T-helper 2 cell treated with Interferon-gamma antibody and Interleukin-4, amounts not matched to agents 100 ng/mL and 5 ng/mL, for 36 hours (primary cell): ENCODE measurements at regions not wholly inside any gene's neighbourhood (a gene's known extent, or its start where the extent isn't known, plus 50 kb on each side); places are given as distances from the start of the nearest gene placed in this dataset.

Source experiments
- intact Hi-C: fragments of 100-400 bp; cut with micrococcal nuclease; formaldehyde crosslinking; loops from one replicate; pipeline ENCODE4 v1.15.1; 2023

DNA sequence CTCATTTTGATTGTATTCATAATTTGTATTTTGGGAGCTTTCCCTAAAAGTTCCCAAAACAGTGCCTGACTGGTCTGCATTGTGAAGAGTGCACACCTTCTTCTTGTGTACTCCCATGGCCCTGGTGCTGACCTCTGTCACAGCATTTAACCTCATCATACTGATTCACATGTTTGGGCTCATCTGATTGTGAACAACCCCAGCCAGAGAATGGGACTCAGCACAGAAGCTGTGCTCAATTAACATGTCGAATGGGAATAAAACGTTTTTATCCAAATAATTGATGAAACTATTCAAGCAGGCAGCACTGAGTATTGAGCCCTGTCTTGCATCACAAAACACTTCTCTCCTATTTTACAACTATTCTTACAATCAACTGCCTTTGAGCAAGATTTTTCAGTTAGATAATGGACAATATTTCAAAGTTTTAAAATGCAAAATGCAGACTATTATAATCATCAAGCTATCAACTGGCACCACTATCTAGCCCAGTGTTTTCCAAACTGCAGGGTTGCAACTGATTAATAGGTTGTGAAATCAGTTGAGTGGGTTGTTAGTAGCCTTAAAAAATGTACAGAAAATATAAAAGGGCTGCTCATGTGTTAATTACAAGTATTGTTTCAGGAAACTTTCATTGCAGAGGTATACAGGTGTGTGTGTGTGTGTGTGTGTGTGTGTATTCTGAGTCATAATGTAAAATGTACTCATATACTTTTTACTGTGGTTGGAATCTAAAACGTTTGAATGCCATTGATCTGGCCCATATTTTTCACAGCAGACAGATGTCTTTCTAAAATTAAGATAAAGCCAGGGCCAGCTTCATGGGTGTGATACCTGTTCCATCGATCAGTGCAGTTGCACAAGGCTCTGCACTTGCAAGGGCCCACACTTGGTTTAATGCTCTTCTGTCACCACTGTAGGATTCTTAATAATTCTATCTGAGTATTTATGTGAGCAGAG lies 190.5 kb downstream of the PIK3R1 start:
- intact Hi-C loops, result loop anchor here (2.0 kb wide), 1 partner anchor 25 kb away; no protein-coding TSS in a partner anchor

DNA sequence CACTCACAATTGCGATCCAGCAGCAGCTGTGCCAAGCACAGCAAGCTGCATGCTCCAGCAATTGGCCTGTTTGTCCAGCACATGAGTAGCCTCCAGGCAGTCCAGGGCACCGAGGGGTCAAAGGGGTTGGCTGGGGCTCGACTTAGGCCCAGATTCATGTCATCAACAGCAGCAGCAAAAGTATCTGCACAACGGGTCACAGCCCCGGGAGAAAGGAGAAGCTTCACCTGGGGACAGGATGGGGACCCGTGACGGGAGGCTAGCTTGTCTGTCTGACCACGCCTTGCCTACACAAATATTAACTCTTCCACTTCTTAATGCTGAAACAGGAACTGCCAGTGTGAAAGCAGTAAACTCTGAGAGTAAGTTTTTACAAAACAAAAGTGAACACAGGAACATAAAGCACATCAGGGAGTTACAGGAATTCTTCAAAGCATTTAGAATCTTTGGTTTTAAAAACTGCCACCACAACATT lies 191.2 kb downstream of the PIK3R1 start:
- intact Hi-C loops, result loop anchor here (1.0 to 2.0 kb wide), 3 partner anchors 18 to 27 kb away; no protein-coding TSS in a partner anchor

DNA sequence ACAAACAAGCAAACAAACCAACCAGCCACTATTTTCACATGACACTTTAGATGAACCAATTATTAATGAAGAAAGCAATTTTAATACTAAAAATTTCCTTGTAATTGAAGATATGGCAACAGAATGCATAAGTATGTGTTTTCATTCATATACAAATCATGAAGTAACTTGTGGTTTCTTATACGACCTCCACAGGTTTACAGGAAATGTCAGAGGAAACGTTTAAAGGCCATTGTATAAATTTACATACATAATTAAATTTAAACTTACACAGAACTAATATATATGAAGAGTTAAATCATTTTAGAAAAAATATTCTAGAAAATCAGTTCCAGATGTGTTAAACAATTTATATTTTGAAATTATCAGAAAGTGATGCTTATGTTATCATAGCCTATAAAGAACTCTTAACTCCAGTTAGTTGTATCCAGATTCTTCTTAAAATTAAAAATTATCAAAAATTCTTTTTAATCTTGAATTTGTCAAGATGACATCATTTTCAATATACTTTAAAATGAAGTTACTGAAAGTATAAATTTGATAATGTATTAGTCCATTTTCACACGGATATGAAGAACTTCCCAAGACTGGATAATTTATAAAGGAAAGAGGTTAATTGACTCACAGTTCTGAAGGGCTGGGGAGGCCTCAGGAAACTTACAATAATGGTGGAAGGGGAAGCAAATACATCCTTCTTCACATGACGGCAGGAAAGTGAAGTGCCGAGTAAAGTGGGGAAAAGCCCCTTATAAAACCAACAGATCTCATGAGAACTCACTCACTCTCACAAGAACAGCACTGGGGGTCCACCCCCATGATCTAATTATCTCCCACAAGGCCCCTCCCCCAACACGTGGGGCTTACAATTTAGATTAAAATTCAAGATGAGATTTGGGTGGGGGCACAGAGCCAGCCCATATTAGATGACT lies 192.0 kb downstream of the PIK3R1 start:
- intact Hi-C loops, result loop anchor here (1.0 to 2.0 kb wide), 3 partner anchors 18 to 27 kb away; no protein-coding TSS in a partner anchor

DNA sequence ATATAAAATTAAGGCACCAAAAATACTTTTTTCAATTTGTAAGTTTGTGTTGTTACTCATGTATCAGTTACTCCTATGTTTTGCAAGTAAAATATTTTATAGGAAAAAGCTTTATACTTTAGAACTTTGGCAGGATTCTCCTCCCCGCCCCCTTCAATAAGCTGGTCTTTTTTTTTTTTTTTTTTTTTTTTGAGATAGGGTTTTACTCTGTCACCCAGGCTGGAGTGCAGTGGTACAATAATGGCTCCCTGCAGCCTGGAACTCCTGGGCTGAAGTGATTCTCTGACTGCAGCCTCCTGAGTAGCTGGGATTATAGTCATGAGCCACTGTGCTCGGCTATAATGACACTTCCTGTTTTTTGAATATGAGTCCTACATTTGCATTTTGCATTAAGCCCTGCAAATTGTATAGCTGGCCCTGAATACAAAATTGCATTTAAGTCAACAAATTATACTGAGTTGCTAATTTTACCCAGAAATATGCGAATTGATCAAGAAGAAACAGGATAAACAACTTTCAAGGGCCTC lies 192.9 kb downstream of the PIK3R1 start:
- intact Hi-C loops, result no loop called here

DNA sequence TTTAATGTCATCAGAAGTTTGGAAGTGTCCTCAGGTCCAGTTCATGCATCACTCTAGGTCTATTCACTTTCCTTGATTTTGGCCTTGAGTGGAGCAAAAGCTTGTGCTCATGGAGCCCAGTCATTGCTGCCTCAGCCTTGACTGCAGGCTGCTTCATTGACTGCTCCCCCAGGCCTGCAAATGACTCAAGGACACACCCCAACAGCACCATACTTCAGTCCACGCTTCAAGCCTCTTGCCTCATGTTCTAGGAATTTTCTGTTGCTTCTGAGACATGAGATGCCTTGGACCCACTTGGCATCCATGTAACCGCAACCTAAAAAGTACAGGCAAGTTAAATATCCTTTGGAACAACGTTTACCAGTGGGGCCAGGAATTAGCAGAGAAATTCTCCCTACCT lies 193.7 kb downstream of the PIK3R1 start:
- intact Hi-C loops, result no loop called here

DNA sequence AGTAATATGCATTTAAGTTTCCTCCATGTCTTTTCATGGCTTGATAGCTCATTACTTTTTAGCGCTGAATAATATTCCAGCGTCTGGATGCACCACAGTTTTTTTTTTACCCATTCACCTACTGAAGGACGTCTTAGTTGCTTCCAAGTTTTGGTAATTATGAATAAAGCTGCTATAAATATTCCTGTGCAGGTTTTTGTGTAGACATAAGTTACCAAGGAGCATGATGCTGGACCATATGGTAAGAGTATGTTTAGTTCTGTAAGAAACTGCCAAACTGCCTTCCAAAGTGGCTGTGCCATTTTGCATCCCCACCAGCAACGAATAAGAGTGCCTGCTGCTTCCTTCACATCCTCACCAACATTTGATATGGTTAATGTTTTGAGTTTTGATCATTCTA lies 195.6 kb downstream of the PIK3R1 start:
- intact Hi-C loops, result no loop called here

DNA sequence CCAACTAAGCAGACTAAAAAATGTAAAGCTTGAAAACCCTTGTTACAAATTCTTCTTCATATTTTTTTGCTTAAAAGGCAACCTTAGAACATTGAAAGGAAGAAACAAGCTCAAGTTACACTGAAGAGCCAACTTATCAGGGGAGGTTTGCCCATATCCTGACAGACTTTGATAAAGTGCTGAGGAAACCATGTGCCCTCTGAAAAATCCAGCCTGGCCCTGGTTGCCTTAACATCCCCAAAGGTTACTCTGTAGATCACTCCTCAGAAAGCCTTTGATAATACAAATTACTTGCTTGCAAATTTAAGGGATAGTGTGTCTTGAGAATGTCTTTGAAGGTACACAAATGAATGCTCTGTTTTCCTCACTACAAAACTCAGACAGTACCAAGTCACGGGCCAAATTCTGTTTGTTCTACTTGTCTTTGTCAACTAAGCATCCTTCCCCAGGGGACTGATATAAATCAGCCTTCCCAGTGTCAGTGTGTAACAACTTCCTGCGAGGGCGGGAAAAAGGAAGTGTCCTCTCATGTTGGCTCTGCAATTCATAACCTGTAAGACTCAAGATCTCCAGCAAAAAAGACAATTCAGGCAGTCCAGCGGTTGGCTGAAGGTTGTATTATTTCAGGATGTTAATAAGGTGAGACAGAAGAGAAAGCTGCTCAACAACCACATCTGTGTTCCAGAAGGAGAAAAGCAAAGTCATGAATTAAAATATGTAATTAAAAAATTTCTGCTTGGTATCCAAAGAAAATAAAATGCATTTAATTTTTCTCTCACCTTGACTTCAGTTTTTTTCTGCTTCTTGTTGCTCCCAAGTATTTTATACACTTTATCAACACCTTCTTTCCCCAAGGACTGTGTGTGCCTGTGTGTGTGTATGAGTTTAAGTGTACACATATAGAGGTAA lies 199.9 kb downstream of the PIK3R1 start:
- intact Hi-C loops, result no loop called here

DNA sequence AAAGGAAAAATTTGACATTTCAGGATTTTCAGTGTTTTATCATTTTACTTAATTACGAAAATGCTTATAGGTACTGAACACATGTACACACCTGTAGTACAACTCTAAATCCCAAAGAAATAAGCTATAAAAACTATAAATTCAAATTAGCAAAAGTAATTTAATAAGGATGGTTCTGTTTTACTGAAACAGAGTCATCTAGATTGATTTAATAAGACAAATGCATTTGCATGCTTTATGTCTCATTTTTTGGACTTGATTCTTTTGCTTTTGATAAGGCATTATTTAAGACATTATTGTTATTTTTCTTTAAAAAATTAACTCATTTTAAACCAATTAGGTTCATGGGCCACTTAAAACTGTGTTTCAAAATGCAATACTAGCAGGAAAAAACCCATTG lies 201.2 kb downstream of the PIK3R1 start:
- intact Hi-C loops, result no loop called here

DNA sequence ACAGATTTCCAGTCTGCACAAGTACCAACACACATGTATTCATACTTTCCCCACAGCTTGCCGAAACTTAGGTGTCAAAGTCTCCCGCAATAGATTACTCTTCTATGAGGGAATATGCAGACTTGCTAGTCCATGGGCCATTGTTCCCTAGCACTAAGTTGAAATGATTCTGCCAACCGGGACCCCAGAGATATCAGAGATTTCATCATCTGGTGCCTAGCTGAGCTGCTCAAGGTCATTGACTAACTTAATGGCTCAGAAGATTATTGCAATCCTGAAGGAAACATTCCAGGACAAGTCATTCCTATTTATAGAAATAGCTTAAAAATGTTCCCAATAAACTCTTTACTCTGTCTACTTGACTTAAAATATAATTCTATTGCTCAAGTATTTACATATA lies 202.6 kb downstream of the PIK3R1 start:
- intact Hi-C loops, result no loop called here

DNA sequence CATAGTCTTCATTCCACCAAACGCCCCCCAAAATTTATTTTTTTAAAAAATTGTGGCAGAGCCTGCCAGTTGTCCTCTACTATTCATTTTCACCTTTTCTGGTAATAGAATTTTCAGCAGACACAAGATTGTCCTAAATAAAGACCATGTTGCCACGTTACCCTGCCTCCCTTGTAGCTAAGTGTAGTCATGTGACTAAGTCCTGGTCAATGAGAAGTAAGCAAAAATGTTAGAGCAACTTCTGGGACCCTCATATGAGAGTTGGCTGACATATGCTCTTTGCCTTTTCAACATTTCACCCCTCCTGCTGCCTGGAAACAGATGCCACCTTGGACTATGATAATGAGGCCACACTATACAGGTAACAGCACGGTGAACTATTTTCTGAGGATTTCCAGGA lies 203.1 kb downstream of the PIK3R1 start:
- intact Hi-C loops, result no loop called here

DNA sequence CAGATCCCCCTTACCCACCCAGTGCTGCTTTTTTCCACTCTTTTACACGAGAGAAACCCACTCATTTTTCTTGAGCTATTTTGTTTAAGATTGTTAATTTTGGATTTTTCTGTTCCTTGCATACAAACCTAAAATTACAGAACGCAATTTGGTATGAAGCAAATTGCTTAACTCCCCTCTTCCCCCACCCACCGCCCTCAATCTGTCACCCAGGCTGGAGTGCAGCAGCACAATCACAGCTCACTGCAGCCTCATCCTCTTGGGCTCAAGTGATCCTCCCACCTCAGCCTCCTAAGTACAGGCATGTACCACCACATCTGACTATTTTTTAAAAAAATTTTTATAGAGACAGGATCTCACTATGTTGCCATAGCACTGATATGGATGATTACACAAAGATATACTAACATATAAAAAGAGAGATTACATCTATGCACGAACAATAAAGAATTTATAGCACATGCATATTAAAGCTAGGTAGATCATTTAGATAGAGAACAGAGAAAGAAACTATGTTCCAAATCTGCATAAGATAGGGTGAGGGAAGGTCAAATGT lies 203.6 kb downstream of the PIK3R1 start:
- intact Hi-C loops, result no loop called here

DNA sequence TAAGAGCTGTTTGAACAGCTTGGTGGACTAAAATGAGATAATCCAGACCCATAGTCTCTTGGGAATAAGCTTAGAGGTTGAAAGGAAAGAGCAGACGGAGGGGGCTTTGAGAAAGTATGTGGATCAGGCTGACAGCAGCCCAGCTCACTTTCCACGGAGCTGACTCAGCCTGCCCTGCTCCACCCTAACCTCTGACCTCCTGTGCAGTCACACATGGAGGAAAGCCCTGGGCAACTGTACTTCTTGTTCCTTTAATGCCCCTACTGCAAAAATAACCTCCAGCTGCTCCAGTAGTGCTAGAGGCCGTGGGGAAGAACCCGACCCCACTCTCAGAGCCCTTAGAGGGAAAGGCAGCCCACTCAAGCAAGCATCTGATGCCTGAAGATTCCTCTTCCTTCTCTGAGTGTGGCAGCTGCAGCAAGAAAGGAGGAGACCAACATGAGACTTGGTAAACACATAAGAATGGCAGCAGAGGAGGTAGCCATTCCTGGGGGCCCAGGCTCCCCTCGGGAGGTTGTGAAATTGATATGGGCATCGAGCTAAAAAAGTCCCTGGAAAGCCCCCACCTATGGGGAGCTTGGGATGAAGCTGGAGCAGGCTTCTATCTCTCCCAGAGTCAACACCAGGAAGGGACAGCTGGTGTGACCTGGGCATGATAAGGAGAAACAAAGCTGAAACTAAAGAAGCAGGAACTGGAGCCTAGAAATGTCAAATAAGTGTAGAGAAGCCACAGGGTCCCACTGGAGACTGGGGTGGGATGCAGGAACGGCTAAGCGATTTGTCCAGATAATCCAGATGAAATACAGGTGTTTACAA lies 204.3 kb downstream of the PIK3R1 start:
- intact Hi-C loops, result loop anchor here (5.0 kb wide), 1 partner anchor 42 kb away; no protein-coding TSS in a partner anchor

DNA sequence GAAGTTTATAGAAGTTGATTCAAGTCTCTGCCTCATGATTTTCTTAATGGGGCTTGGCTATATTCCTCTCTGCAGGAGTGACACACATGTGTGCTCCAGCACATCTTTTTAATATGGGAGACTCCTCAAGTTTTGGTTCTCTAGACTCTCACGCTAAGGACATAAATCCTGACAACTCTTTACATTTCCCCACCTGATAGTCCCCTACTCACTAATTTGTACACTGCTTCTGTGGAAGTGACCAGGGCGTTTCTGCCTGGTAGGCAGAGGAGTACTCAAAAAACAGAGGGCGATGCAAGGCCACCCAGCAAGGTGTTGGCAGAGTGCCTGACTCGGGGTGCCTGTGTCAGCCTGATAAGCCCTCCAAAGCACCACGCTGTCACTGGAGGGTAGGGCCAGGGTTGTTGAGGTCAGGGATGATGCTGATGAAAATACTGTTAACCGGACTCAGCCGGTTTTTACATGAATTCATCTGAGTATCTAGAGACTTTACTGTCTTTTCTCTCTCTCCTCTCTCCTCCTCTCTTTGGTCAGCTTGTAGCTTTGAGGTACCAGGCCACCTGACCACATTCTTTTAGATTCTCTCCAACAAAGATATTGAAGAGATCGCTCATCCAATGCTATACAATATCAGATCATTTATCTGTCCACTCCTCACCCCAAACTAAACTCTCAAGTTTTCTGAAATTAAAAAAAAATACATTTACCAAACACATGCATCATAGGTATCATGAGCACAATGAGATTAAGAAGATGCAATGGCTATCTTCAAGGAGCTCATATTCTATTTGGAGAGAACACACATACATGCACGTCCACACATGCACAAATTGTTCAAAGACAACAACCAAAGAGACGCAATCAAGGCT lies 205.2 kb downstream of the PIK3R1 start:
- intact Hi-C loops, result loop anchor here (5.0 kb wide), 1 partner anchor 42 kb away; no protein-coding TSS in a partner anchor

DNA sequence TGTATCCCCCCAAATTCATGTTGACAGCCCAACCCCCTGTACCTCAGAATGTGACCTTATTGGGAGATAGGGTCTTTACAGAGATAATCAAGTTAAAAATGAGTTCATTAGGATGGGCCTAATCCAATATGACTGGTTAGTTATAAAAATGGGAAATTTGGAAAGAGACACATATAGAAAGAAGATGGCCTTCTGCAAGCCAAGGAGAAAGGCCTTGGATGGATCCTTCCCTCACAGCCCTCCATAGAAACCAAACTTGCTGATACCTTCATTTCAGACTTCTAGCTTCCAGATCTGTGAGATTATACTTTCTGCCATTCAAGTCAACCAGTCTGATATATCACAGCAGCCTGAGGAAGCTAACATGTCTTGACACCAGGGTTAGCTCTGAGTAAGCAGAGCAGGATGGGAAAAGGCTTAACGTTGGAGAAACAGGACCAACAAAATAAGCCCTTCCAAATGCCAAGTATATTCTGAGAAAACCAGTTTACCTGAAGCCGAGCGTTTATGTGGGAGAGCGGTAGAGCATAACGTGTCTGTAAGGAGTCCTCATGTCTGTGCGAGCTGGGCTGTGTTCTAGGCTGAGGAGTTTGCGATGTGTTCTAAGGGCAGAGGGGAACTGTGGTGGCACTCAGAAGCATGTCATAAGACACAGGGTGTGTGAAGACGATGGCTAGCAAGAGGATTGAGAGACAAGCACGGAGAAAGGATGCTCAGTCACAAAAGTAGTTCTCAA lies 206.1 kb downstream of the PIK3R1 start:
- intact Hi-C loops, result loop anchor here (5.0 kb wide), 1 partner anchor 41 kb away; no protein-coding TSS in a partner anchor

DNA sequence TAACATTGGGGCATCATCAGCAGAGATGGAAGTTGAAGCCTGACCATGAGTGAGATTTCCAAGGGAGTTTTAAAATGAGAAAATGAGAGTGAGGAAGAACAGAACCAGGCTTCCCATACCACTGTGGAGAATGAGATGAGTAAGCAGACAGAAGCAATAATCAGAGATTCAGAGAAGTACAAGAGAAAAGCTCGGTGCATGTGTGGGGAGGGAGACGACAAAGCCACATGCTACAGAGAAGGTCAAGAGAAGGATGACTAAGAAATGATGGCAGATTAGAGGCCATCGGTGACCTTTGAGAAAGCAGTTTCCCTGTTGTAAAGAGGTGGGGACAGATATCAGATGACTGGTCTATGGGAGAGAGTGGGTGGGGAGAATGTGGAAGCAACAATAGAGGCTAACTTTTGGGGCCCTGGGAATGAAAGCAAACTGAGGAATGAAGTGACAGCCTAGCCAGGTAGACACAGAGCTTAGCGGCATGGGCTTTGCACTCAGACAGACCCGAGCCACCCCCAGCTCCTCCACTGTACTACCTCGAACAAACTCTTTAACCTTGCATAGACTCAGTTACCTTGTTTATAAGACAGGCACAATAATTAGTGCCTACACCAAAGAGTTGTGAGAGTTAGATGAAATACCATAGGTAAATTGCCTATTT lies 207.7 kb downstream of the PIK3R1 start:
- intact Hi-C loops, result loop anchor here (5.0 kb wide), 1 partner anchor 39 kb away; no protein-coding TSS in a partner anchor

DNA sequence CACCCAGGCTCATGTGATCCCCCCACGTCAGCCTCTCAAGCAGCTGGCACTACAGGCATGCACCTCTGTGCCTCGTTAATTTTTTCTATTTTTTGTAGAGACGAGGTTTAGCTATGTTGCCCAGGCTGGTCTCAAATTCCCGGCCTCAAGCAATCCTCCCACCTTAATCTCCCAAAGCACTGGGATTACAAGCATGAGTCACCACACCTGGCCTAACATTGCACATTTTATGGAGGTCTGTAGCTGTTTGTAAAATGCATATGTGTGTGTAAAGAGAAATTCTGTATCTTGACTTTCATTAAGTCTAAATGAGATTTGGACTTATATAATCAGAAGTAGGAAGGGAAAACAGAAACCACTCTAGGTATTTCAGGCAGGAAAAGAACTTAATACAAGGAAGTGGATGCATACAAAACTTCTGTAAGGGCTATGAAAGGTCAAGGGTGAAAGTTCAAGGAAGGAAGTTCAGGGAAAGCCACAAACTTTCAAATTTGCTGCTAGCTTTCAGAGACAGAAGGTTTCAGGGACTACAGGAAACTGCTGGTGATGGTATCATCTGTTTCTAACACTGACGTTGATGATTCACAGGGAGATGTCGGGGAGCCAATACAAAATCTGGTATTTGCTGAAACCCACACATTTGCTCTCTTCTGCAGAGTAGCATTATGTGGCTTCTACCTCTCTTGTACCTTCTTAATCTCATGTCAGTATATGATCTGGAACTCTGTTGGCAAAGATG lies 209.4 kb downstream of the PIK3R1 start:
- intact Hi-C loops, result loop anchor here (1.0 to 5.0 kb wide), 5 partner anchors 9 to 56 kb away; no protein-coding TSS in a partner anchor
